H9 (cell line): ENCODE measurements at regions not wholly inside any gene's neighbourhood (a gene's known extent, or its start where the extent isn't known, plus 50 kb on each side); places are given as distances from the start of the nearest gene placed in this dataset.

ENCODE experiments used
- DNase-seq: peaks from one replicate; pipeline ENCODE4 v3.0.0-alpha.2; 2017
- H2AFZ ChIP-seq: one replicate; pipeline ENCODE4 v1.6.1; 2013; ENCODE audit warnings: mild to moderate bottlenecking, low read length, control low read depth, moderate library complexity
- H2AK5ac ChIP-seq: 2 replicates; pipeline ENCODE4 v1.6.1; 2013; ENCODE audit warnings: low read length, control low read depth, mixed read lengths; ENCODE audit not compliant: insufficient read length
- H2BK120ac ChIP-seq: one replicate; pipeline ENCODE4 v1.6.1; 2013; ENCODE audit warnings: low read depth, mild to moderate bottlenecking, low read length, control low read depth, inconsistent platforms; ENCODE audit not compliant: poor library complexity, severe bottlenecking
- H2BK12ac ChIP-seq: 2 replicates; pipeline ENCODE4 v1.6.1; 2013; ENCODE audit warnings: low read length, control low read depth, mixed read lengths, low read depth; ENCODE audit not compliant: insufficient read length
- H2BK15ac ChIP-seq: 2 replicates; pipeline ENCODE4 v1.6.1; 2013; ENCODE audit warnings: low read depth, low read length, control low read depth
- H2BK20ac ChIP-seq: one replicate; pipeline ENCODE4 v1.6.1; 2013; ENCODE audit warnings: low read depth, mild to moderate bottlenecking, low read length, control low read depth, inconsistent platforms; ENCODE audit not compliant: poor library complexity, severe bottlenecking
- H2BK5ac ChIP-seq: 2 replicates; pipeline ENCODE4 v1.6.1; 2013; ENCODE audit warnings: low read length, control low read depth, mixed read lengths; ENCODE audit not compliant: insufficient read length
- H3K14ac ChIP-seq: 2 replicates; pipeline ENCODE4 v1.6.1; 2013; ENCODE audit warnings: low read length, control low read depth; ENCODE audit not compliant: insufficient read depth
- H3K18ac ChIP-seq: 2 replicates; pipeline ENCODE4 v1.6.1; 2013; ENCODE audit warnings: low read depth, mild to moderate bottlenecking, mixed read lengths, low read length, control low read depth; ENCODE audit not compliant: insufficient read length
- H3K23ac ChIP-seq: 2 replicates; pipeline ENCODE4 v1.6.1; 2013; ENCODE audit warnings: low read length, control low read depth, mixed read lengths, low read depth; ENCODE audit not compliant: insufficient read length
- H3K23me2 ChIP-seq: 2 replicates; pipeline ENCODE4 v1.6.1; 2013; ENCODE audit warnings: low read depth, mild to moderate bottlenecking, mixed read lengths, low read length, control low read depth; ENCODE audit not compliant: insufficient read length, poor library complexity, severe bottlenecking
- H3K27ac ChIP-seq: 2 replicates; pipeline ENCODE4 v1.5.1; 2013; ENCODE audit warnings: low read length, control low read depth, mixed read lengths, low read depth; ENCODE audit not compliant: insufficient read length
- H3K27me3 ChIP-seq: 2 replicates; pipeline ENCODE4 v1.6.1; 2013; ENCODE audit warnings: low read length, control low read depth, inconsistent platforms; ENCODE audit not compliant: insufficient read depth
- H3K4ac ChIP-seq: 2 replicates; pipeline ENCODE4 v1.6.1; 2013; ENCODE audit warnings: low read depth, mild to moderate bottlenecking, control low read depth, inconsistent platforms, low read length, moderate library complexity
- H3K4me1 ChIP-seq: 2 replicates; pipeline ENCODE4 v1.6.1; 2013; ENCODE audit warnings: low read length, control low read depth, inconsistent platforms; ENCODE audit not compliant: insufficient read depth
- H3K4me2 ChIP-seq: 2 replicates; pipeline ENCODE4 v1.6.1; 2013; ENCODE audit warnings: low read length, control low read depth, mixed read lengths; ENCODE audit not compliant: insufficient read length, insufficient read depth
- H3K56ac ChIP-seq: 2 replicates; pipeline ENCODE4 v1.6.1; 2013; ENCODE audit warnings: low read depth, mild to moderate bottlenecking, mixed read lengths, low read length, control low read depth; ENCODE audit not compliant: insufficient read length
- H3K79me1 ChIP-seq: 2 replicates; pipeline ENCODE4 v1.6.1; 2013; ENCODE audit warnings: low read depth, mild to moderate bottlenecking, moderate library complexity, low read length, control low read depth, inconsistent platforms; ENCODE audit not compliant: insufficient read depth, poor library complexity, severe bottlenecking
- H3K79me2 ChIP-seq: 2 replicates; pipeline ENCODE4 v1.6.1; 2013; ENCODE audit warnings: low read length, control low read depth, inconsistent platforms; ENCODE audit not compliant: insufficient read depth
- H3K9ac ChIP-seq: 2 replicates; pipeline ENCODE4 v1.6.1; 2013; ENCODE audit warnings: low read length, control low read depth, mixed read lengths; ENCODE audit not compliant: insufficient read length; ENCODE audit errors: extremely low read depth
- H3K9me3 ChIP-seq: one replicate; pipeline ENCODE4 v1.6.1; 2013; ENCODE audit warnings: low read depth, low read length, inconsistent platforms; ENCODE audit not compliant: control insufficient read depth
- H3T11ph ChIP-seq: one replicate; pipeline ENCODE4 v1.6.1; 2013; ENCODE audit warnings: mild to moderate bottlenecking, low read length, control low read depth, inconsistent platforms
- H4K20me1 ChIP-seq: one replicate; pipeline ENCODE4 v1.6.1; 2013; ENCODE audit not compliant: control insufficient read depth, insufficient read length, insufficient read depth
- H4K5ac ChIP-seq: 2 replicates; pipeline ENCODE4 v1.6.1; 2013; ENCODE audit warnings: low read depth, mild to moderate bottlenecking, mixed read lengths, low read length, control low read depth; ENCODE audit not compliant: insufficient read length
- H4K8ac ChIP-seq: replicated peaks from 2 replicates; pipeline ENCODE4 v1.6.1; 2013; ENCODE audit warnings: low read length, control low read depth, mixed read lengths, low read depth; ENCODE audit not compliant: insufficient read length
- H4K91ac ChIP-seq: 2 replicates; pipeline ENCODE4 v1.6.1; 2013; ENCODE audit warnings: low read depth, mild to moderate bottlenecking, moderate library complexity, mixed read lengths, low read length, control low read depth; ENCODE audit not compliant: insufficient read length
- H3K27ac Mint-ChIP-seq, 3 experiments: 2 replicates in 2 of 3; 3 replicates in 1 of 3; pipeline ENCODE4 v1.8.0; 2020 to 2021; ENCODE audit warnings: mixed read lengths in 3 of 3, mild to moderate bottlenecking in 1 of 3, moderate library complexity in 1 of 3
- H3K27me3 Mint-ChIP-seq: 2 replicates; pipeline ENCODE4 v1.8.0; 2021; ENCODE audit warnings: low read depth, mild to moderate bottlenecking, moderate library complexity, mixed read lengths
- H3K36me3 Mint-ChIP-seq, 3 experiments: 2 replicates in 2 of 3; 3 replicates in 1 of 3; pipeline ENCODE4 v1.8.0; 2020 to 2021; ENCODE audit warnings: low read depth in 3 of 3, mixed read lengths in 3 of 3; ENCODE audit not compliant: insufficient read depth in 1 of 3
- H3K4me1 Mint-ChIP-seq, 2 experiments: 2 replicates each; pipeline ENCODE4 v1.8.0; 2020; ENCODE audit warnings: mixed read lengths in 2 of 2
- H3K4me3 Mint-ChIP-seq, 2 experiments: 2 replicates in 1 of 2; 3 replicates in 1 of 2; pipeline ENCODE4 v1.8.0; 2020 to 2021; ENCODE audit warnings: mild to moderate bottlenecking in 2 of 2, mixed read lengths in 2 of 2, moderate library complexity in 1 of 2
- H3K9me3 Mint-ChIP-seq, 2 experiments: 2 replicates in 1 of 2; 3 replicates in 1 of 2; pipeline ENCODE4 v1.8.0; 2020; ENCODE audit warnings: mild to moderate bottlenecking in 2 of 2, mixed read lengths in 2 of 2, moderate library complexity in 1 of 2
- TF ChIP-seq, protein P1 (sequence below): fragments of 200-600 bp; sonication (generic); conservative IDR thresholded peaks from 3 replicates; pipeline ENCODE4 v1.8.0; 2021; ENCODE audit warnings: antibody characterized with exemption, mild to moderate bottlenecking

- no peaks in the 10 kb centered on the region for H4K20me1 ChIP-seq
- H3K18ac ChIP-seq: no peak overlapping the region
- Mint-ChIP-seq H3K4me1 (peaks cover 4 to 6% of the 10 kb centered on the region in 2 experiments; a peak in 3 of 4 replicates), H3K9me3 (peaks cover 19 to 23% of the 10 kb centered on the region in 2 experiments), H3K4me3 (no peak overlapping the region), H3K36me3 (peaks cover 11 to 15% (median 12%) of the 10 kb centered on the region in 3 experiments), H3K27ac (no peak overlapping the region), H3K27me3 (peaks cover 12% of the 10 kb centered on the region)
- no peak overlapping the region for H2AFZ ChIP-seq
- H3K4me2 ChIP-seq: no peak overlapping the region
- no peak overlapping the region for H2BK12ac ChIP-seq
- DNase-seq: no peak
- no peak overlapping the region for H4K8ac ChIP-seq
- H3K27ac ChIP-seq: no peak overlapping the region
- H2BK20ac ChIP-seq: no peak overlapping the region
- H3K9me3 ChIP-seq: no peaks in the 10 kb centered on the region
- no peaks in the 10 kb centered on the region for H3K23me2 ChIP-seq
- H4K91ac ChIP-seq: no peak overlapping the region
- no peaks in the 10 kb centered on the region for H3K27me3 ChIP-seq
- H3K4me1 ChIP-seq: no peaks in the 10 kb centered on the region
- H2AK5ac ChIP-seq: no peak overlapping the region
- no peak overlapping the region for H3T11ph ChIP-seq
- H3K9ac ChIP-seq: no peak overlapping the region
- no peaks in the 10 kb centered on the region for H3K79me1 ChIP-seq
- no peaks in the 10 kb centered on the region for H3K79me2 ChIP-seq
- no peak overlapping the region for H3K56ac ChIP-seq
- H3K14ac ChIP-seq: no peak overlapping the region
- H2BK5ac ChIP-seq: no peak overlapping the region
- H2BK15ac ChIP-seq: no peak overlapping the region
- H3K23ac ChIP-seq: no peak overlapping the region
- H4K5ac ChIP-seq: no peak overlapping the region
- H2BK120ac ChIP-seq: no peak overlapping the region
- TF ChIP-seq, protein P1, sequence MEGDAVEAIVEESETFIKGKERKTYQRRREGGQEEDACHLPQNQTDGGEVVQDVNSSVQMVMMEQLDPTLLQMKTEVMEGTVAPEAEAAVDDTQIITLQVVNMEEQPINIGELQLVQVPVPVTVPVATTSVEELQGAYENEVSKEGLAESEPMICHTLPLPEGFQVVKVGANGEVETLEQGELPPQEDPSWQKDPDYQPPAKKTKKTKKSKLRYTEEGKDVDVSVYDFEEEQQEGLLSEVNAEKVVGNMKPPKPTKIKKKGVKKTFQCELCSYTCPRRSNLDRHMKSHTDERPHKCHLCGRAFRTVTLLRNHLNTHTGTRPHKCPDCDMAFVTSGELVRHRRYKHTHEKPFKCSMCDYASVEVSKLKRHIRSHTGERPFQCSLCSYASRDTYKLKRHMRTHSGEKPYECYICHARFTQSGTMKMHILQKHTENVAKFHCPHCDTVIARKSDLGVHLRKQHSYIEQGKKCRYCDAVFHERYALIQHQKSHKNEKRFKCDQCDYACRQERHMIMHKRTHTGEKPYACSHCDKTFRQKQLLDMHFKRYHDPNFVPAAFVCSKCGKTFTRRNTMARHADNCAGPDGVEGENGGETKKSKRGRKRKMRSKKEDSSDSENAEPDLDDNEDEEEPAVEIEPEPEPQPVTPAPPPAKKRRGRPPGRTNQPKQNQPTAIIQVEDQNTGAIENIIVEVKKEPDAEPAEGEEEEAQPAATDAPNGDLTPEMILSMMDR: no peak
- no peak overlapping the region for H3K4ac ChIP-seq
Measured at GRCh38 chr14:51784466-51784865, 75.9 kb upstream of the GNG2 start.
